ENCODE measurements at regions not wholly inside any gene's neighbourhood (a gene's known extent, or its start where the extent isn't known, plus 50 kb on each side); places are given as distances from the start of the nearest gene placed in this dataset.
"Not testable (repeated sequence)": the region's sequence is repeated elsewhere in the genome, so short reads cannot be mapped to it uniquely, and the experiment has no call there.

- H3K9me3 Mint-ChIP-seq, result peaks cover 9% of the 10 kb centered on the region
- no peaks in the 10 kb centered on the region for H3K36me3 Mint-ChIP-seq (ENCODE audit: low read depth)
- no peak for DNase-seq (ENCODE audit: low read depth, low spot score)
- no peak overlapping the region for H3K4me3 Mint-ChIP-seq
- TF ChIP-seq, protein P1, sequence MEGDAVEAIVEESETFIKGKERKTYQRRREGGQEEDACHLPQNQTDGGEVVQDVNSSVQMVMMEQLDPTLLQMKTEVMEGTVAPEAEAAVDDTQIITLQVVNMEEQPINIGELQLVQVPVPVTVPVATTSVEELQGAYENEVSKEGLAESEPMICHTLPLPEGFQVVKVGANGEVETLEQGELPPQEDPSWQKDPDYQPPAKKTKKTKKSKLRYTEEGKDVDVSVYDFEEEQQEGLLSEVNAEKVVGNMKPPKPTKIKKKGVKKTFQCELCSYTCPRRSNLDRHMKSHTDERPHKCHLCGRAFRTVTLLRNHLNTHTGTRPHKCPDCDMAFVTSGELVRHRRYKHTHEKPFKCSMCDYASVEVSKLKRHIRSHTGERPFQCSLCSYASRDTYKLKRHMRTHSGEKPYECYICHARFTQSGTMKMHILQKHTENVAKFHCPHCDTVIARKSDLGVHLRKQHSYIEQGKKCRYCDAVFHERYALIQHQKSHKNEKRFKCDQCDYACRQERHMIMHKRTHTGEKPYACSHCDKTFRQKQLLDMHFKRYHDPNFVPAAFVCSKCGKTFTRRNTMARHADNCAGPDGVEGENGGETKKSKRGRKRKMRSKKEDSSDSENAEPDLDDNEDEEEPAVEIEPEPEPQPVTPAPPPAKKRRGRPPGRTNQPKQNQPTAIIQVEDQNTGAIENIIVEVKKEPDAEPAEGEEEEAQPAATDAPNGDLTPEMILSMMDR (conservative IDR thresholded peaks at IDR 0.05), result no peak
- H3K4me1 Mint-ChIP-seq, result no peaks in the 10 kb centered on the region
- H3K27me3 Mint-ChIP-seq (ENCODE audit: low read depth), result no peaks in the 10 kb centered on the region
- H3K27ac Mint-ChIP-seq (ENCODE audit: unreplicated experiment), result no peak overlapping the region
These were observed 451.8 kb downstream of the CD83 start for GRCh38 chr6:14569394-14569793.

- not testable (repeated sequence) for H3K27me3 Mint-ChIP-seq (ENCODE audit: low read depth); H3K9me3 Mint-ChIP-seq; H3K4me3 Mint-ChIP-seq; H3K4me1 Mint-ChIP-seq; H3K27ac Mint-ChIP-seq (ENCODE audit: unreplicated experiment); H3K36me3 Mint-ChIP-seq (ENCODE audit: low read depth); DNase-seq (ENCODE audit: low read depth, low spot score)
These were observed 452.3 kb downstream of the CD83 start for GRCh38 chr6:14569874-14570273.

- Mint-ChIP-seq H3K27me3 (ENCODE audit: low read depth) (no peaks in the 10 kb centered on the region), H3K36me3 (ENCODE audit: low read depth) (no peaks in the 10 kb centered on the region), H3K9me3 (peaks cover 9% of the 10 kb centered on the region), H3K27ac (ENCODE audit: unreplicated experiment) (no peak overlapping the region), H3K4me1 (no peaks in the 10 kb centered on the region), H3K4me3 (no peak overlapping the region)
- no peak for DNase-seq (ENCODE audit: low read depth, low spot score)
- TF ChIP-seq, protein P1 (conservative IDR thresholded peaks at IDR 0.05), result no peak
These were observed 453.4 kb downstream of the CD83 start for GRCh38 chr6:14571001-14571400.

GRCh38 chr6:14571746-14572145 lies 454.2 kb downstream of the CD83 start:
- TF ChIP-seq, protein P1 (conservative IDR thresholded peaks at IDR 0.05), result no peak
- Mint-ChIP-seq H3K27ac (ENCODE audit: unreplicated experiment) (no peak overlapping the region), H3K36me3 (ENCODE audit: low read depth) (no peaks in the 10 kb centered on the region), H3K4me3 (no peak overlapping the region), H3K27me3 (ENCODE audit: low read depth) (no peaks in the 10 kb centered on the region), H3K4me1 (no peaks in the 10 kb centered on the region), H3K9me3 (peaks cover 15% of the 10 kb centered on the region)
- DNase-seq (ENCODE audit: low read depth, low spot score), result no peak

- no peak overlapping the region for H3K27ac Mint-ChIP-seq (ENCODE audit: unreplicated experiment)
- no peaks in the 10 kb centered on the region for H3K36me3 Mint-ChIP-seq (ENCODE audit: low read depth)
- TF ChIP-seq, protein P1 (conservative IDR thresholded peaks at IDR 0.05), result no peak
- DNase-seq (ENCODE audit: low read depth, low spot score), result no peak
- H3K27me3 Mint-ChIP-seq (ENCODE audit: low read depth), result no peaks in the 10 kb centered on the region
- H3K4me1 Mint-ChIP-seq, result no peaks in the 10 kb centered on the region
- peaks cover 15% of the 10 kb centered on the region for H3K9me3 Mint-ChIP-seq
- H3K4me3 Mint-ChIP-seq, result no peak overlapping the region
These were observed 455.7 kb downstream of the CD83 start for GRCh38 chr6:14573267-14573666.

DNA sequence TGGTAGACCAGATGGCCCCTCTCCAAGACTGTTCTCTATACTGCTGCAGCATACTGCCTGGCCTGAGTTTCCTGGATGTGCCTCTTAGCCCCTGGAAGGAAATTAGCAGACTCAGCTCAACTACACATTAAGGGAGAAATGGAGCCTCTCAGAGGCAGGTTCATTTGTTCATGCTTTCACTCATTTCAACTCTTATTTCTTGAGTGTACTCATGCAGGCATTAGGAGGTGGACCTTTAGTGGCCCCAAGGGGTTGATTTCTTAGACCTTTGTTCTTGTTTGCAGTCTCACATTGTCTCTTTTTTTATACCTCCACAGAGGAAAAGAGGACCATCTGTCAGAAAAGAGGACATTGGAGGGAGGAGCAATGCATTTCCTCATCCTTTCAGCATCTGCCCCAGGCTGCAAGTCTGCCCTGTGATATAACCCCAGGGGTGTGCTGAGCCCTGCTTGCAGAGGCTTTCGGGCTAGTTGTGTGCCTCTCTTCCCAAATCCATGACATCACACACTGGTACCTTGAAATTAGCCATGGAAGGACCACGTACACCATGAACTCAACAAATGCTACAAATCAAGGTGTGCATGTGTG lies 456.2 kb downstream of the CD83 start:
- no peaks in the 10 kb centered on the region for H3K4me1 Mint-ChIP-seq
- TF ChIP-seq, protein P1 (conservative IDR thresholded peaks at IDR 0.05), result no peak
- H3K9me3 Mint-ChIP-seq, result peaks cover 15% of the 10 kb centered on the region
- H3K27me3 Mint-ChIP-seq (ENCODE audit: low read depth), result no peaks in the 10 kb centered on the region
- H3K4me3 Mint-ChIP-seq, result no peak overlapping the region
- no peak overlapping the region for H3K27ac Mint-ChIP-seq (ENCODE audit: unreplicated experiment)
- DNase-seq (ENCODE audit: low read depth, low spot score), result no peak
- no peaks in the 10 kb centered on the region for H3K36me3 Mint-ChIP-seq (ENCODE audit: low read depth)
